Ovary (tissue), 3 donors: ENCODE measurements at regions not wholly inside any gene's neighbourhood (a gene's known extent, or its start where the extent isn't known, plus 50 kb on each side); places are given as distances from the start of the nearest gene placed in this dataset.

Source experiments
- CTCF ChIP-seq, 3 donors: fragments of 450-650 bp in 2 of 3; fragments of 200-600 bp in 1 of 3; IDR thresholded peaks; one replicate each; pipeline versions ENCODE4 v1.5.1 to v1.8.0; 2016 to 2022; ENCODE audit warnings: antibody characterized with exemption in 3 of 3, mild to moderate bottlenecking in 1 of 3
- EP300 ChIP-seq: sonication (generic); formaldehyde crosslinking; IDR thresholded peaks from one replicate; pipeline ENCODE4 v1.6.1; 2017; ENCODE audit warnings: antibody characterized with exemption
- POLR2A ChIP-seq: fragments of 450-650 bp; IDR thresholded peaks from one replicate; pipeline ENCODE4 v1.6.1; 2017; ENCODE audit warnings: antibody characterized with exemption, mild to moderate bottlenecking, moderate library complexity
- donor health status: DM: no; HTN: no; CAD: no.

GRCh38 chr2:72003124-72003523 is 144.5 kb downstream of the CYP26B1 start:
- no peak for TF ChIP-seq CTCF (IDR thresholded peaks at IDR 0.05)
- TF ChIP-seq POLR2A: no peak
- no peak for TF ChIP-seq EP300
